Lower lobe of right lung (tissue), 2 donors: ENCODE measurements at regions not wholly inside any gene's neighbourhood (a gene's known extent, or its start where the extent isn't known, plus 50 kb on each side); places are given as distances from the start of the nearest gene placed in this dataset.

Experiments used
- ATAC-seq, 2 donors: fragments of 200-7000 bp; cut with Tn5 transposase; one replicate each; pipeline ENCODE4 v1.9.1; 2020 to 2022; ENCODE audit warnings: mild to moderate bottlenecking in 2 of 2, moderate library complexity in 2 of 2
- DNase-seq: peaks from one replicate; pipeline ENCODE4 v3.0.0-alpha.2; 2020
- H3K27ac ChIP-seq: fragments of 200-600 bp; one replicate; pipeline ENCODE4 v1.8.0; 2022
- H3K27me3 ChIP-seq: fragments of 200-600 bp; one replicate; pipeline ENCODE4 v1.8.0; 2022; ENCODE audit warnings: low read depth
- H3K36me3 ChIP-seq: fragments of 200-600 bp; one replicate; pipeline ENCODE4 v1.8.0; 2022; ENCODE audit warnings: mild to moderate bottlenecking
- H3K4me1 ChIP-seq: fragments of 200-600 bp; one replicate; pipeline ENCODE4 v1.8.0; 2022
- H3K4me3 ChIP-seq: fragments of 200-600 bp; one replicate; pipeline ENCODE4 v1.8.0; 2022; ENCODE audit warnings: mild to moderate bottlenecking
- H3K9me3 ChIP-seq: fragments of 200-600 bp; one replicate; pipeline ENCODE4 v1.8.0; 2022
- intact Hi-C: fragments of 100-400 bp; cut with DNase I; formaldehyde crosslinking; loops from one replicate; pipeline ENCODE4 v1.11.0; 2022
- TF ChIP-seq, protein P1 (sequence below): fragments of 200-600 bp; IDR thresholded peaks from one replicate; pipeline ENCODE4 v1.8.0; 2022; ENCODE audit warnings: antibody characterized with exemption, mild to moderate bottlenecking
- donor health status: DM: no; HTN: yes; CAD: no; lungs with severe emphysema.

DNA sequence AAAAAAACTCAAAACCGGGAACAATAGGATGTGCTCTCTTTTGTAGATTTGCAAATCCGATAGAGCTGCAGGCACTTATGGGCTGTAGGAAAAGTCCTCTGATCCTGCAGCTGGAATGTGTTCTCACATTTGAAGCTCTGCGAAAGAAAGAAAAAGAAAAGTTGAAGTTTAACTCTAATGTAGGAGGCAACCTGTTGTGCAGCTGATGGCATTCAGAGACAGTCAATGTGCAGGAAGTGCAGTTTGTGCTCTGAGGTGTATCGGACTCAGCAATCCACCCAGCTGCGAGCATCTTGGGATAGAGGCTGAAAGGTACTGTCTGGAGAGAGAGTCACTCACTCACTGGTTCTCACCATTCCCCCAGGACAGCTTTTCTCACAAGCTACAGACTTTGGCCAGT, 339.2 kb downstream of the AGTPBP1 start:
- TF ChIP-seq, protein P1, sequence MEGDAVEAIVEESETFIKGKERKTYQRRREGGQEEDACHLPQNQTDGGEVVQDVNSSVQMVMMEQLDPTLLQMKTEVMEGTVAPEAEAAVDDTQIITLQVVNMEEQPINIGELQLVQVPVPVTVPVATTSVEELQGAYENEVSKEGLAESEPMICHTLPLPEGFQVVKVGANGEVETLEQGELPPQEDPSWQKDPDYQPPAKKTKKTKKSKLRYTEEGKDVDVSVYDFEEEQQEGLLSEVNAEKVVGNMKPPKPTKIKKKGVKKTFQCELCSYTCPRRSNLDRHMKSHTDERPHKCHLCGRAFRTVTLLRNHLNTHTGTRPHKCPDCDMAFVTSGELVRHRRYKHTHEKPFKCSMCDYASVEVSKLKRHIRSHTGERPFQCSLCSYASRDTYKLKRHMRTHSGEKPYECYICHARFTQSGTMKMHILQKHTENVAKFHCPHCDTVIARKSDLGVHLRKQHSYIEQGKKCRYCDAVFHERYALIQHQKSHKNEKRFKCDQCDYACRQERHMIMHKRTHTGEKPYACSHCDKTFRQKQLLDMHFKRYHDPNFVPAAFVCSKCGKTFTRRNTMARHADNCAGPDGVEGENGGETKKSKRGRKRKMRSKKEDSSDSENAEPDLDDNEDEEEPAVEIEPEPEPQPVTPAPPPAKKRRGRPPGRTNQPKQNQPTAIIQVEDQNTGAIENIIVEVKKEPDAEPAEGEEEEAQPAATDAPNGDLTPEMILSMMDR = no peak

DNA sequence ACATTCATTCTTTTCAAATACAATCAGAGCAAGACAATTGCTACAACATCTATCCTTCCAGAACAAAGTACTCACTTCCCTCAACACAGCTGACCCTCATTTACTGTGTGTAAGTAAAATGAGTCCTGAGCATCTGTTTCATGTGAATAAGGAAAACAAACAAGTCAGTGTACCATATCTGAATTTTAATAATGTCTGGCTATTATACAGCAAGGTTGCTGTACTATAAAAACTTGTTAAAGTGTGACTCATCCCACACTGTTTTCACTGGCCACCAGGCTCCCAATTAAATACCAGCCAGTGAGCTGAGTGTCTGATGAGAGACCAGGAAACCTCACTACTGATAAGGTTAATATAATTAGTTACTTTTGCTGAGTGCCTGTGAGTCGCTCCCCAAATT, 339.8 kb downstream of the AGTPBP1 start:
- H3K9me3 ChIP-seq = no peaks in the 10 kb centered on the region
- DNase-seq = no peak
- TF ChIP-seq, protein P1 = no peak
- no peaks in the 10 kb centered on the region for H3K36me3 ChIP-seq
- H3K27me3 ChIP-seq = no peaks in the 10 kb centered on the region
- H3K27ac ChIP-seq = no peak overlapping the region
- H3K4me1 ChIP-seq = no peaks in the 10 kb centered on the region
- no peak for ATAC-seq
- H3K4me3 ChIP-seq = no peak overlapping the region
- intact Hi-C loops = no loop called here

More for the DNA sequence above, 339.2 kb downstream of the AGTPBP1 start:
- no peak overlapping the region for H3K27ac ChIP-seq
- no peaks in the 10 kb centered on the region for H3K36me3 ChIP-seq
- no peaks in the 10 kb centered on the region for H3K9me3 ChIP-seq
- intact Hi-C loops = no loop called here
- DNase-seq = no peak
- H3K4me1 ChIP-seq = no peaks in the 10 kb centered on the region
- H3K4me3 ChIP-seq = no peak overlapping the region
- no peak for ATAC-seq
- H3K27me3 ChIP-seq = no peaks in the 10 kb centered on the region

DNA sequence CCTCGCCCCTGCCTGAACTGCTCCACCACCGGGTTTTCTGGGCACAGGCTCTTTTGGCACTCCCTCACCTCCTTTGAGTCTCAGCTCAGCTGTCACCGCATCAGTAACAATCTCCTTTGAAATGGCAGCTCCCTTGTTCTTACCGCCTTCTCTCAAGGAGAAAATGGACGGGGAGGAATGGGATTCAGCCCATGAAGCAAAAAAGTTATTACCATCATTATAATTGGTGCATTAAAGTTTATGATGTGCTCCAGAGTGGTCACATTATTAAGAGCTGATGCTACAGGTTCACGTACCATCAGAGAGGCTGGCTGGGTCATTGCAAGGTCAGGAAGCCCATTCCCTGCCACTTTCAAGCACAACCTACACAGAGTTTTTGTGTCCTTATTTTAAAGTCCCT, 344.7 kb downstream of the AGTPBP1 start:
- H3K4me3 ChIP-seq = no peak overlapping the region
- no peaks in the 10 kb centered on the region for H3K9me3 ChIP-seq
- ATAC-seq = no peak
- H3K4me1 ChIP-seq = no peaks in the 10 kb centered on the region
- intact Hi-C loops = no loop called here
- no peak for DNase-seq
- TF ChIP-seq, protein P1 = no peak
- no peak overlapping the region for H3K27ac ChIP-seq
- H3K36me3 ChIP-seq = no peaks in the 10 kb centered on the region
- H3K27me3 ChIP-seq = no peaks in the 10 kb centered on the region

DNA sequence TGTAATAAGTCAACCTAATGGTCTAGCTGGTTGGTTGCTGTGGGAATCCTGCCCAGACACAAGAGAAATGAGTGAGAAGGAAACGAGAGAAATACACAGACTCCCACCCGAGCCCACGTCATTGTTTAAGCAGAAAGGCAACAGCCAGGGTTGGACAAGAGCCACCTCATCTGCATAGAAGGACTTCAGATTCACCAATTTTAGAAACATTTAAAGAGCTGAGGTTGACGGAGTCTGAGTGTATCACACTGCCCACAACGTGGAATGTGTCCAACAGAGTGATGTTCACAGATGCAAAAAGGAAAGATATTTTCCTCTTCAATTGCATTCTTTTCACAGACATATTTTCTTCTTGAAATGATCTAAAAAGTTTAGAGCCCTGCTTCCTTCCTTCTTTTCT, 349.5 kb downstream of the AGTPBP1 start:
- TF ChIP-seq, protein P1 = no peak
- H3K4me3 ChIP-seq = no peak overlapping the region
- intact Hi-C loops = no loop called here
- H3K9me3 ChIP-seq = no peaks in the 10 kb centered on the region
- H3K36me3 ChIP-seq = no peaks in the 10 kb centered on the region
- H3K27ac ChIP-seq = no peak overlapping the region
- ATAC-seq (no peak), DNase-seq (no peak)
- no peaks in the 10 kb centered on the region for H3K27me3 ChIP-seq
- no peaks in the 10 kb centered on the region for H3K4me1 ChIP-seq

DNA sequence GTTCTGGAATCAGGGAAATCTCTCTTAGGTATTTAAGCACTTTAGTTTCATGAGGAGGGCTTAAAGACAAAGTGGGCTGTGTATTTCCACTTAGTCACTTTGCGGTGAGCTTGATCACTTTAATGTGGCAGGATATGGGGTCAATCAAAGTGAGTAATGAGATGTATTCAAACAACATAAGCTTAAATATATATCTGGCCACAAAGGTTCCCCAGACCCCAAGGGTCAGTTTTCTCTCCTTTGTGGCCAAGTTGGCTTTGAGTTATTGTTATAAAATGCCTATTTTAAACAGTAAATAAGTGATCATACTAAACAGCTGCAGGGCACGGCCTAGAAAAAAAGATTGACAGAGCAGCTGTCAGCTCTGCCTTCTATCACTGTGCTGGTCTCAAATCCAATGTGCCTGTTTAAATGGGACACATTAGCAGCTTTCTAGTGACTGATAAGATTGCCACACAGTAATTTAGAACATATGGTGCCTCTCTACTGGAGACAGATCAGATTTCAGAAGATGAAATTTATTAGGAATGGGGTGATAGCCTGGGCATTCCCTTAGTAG, 363.9 kb downstream of the AGTPBP1 start:
- TF ChIP-seq, protein P1 = no peak
- no peak overlapping the region for H3K4me3 ChIP-seq
- ATAC-seq = no peak
- no peaks in the 10 kb centered on the region for H3K27me3 ChIP-seq
- intact Hi-C loops = no loop called here
- H3K4me1 ChIP-seq = no peaks in the 10 kb centered on the region
- H3K9me3 ChIP-seq = no peaks in the 10 kb centered on the region
- DNase-seq = no peak
- no peaks in the 10 kb centered on the region for H3K36me3 ChIP-seq
- no peak overlapping the region for H3K27ac ChIP-seq

DNA sequence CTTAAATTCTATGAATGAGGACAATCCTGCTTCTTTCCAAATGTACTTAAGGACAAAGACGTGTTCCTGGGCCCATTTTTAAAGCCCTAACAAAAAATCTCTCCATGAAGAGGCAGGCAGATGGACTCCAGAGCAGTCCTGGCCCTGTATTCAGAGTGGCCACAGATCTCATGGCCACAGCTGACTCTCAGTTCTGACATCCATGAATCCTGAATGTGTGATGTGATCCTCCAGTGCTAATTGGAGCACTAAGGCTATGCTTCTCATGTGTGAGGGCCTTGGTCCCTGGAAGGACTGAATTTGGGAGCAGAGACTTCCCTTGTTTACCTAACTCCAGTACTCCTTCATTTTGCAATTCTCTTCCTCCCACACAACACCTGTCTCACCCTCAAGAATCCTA, 373.0 kb downstream of the AGTPBP1 start:
- H3K27ac ChIP-seq = no peak overlapping the region
- no peaks in the 10 kb centered on the region for H3K36me3 ChIP-seq
- no peak for ATAC-seq
- no peaks in the 10 kb centered on the region for H3K27me3 ChIP-seq
- no peaks in the 10 kb centered on the region for H3K9me3 ChIP-seq
- H3K4me3 ChIP-seq = no peak overlapping the region
- no peaks in the 10 kb centered on the region for H3K4me1 ChIP-seq
- TF ChIP-seq, protein P1 = no peak
- DNase-seq = no peak
- intact Hi-C loops = no loop called here
